ENCODE measurements at regions not wholly inside any gene's neighbourhood (a gene's known extent, or its start where the extent isn't known, plus 50 kb on each side); places are given as distances from the start of the nearest gene placed in this dataset.
A peak's percentile ranks its signal among the peaks of the same experiment; 100 is the strongest.

DNA sequence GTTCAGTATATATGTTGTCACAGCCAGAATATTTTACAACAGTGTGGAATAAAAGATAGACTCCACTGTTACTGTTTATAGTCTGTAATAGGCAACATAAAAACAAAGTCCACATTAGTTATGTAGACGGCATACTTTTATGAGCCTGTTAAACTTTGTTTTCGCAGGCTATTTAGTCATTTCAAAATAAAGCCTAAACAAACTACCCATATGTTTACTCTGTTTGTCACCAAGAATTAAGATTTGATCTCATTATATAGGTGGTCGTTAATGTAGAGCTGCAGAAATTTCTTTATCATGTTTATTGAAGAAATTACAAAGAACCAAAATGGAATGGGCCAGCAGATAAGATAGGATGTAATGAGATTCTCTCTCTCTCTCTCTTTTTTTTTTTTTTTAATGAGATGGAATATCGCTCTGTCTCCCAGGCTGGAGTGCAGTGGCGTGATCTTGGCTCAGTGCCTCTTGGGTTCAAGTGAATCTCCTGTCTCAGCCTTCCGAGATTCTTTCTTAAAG lies 943.8 kb upstream of the SOX9 start:
- no peak for FAIRE-seq
- Histone ChIP-seq H3K9ac (ENCODE audit: control insufficient read depth, extremely low read depth, insufficient read depth, low read length) (no peak overlapping the region), H3K36me3 (ENCODE audit: control insufficient read depth in 2 of 2, extremely low read depth in 1 of 2, insufficient read depth in 2 of 2, low read length in 2 of 2) (no peaks in the 10 kb centered on the region), H3K27me3 (ENCODE audit: control insufficient read depth, extremely low read depth, insufficient read depth, low read length) (no peaks in the 10 kb centered on the region), H3K4me1 (ENCODE audit: control insufficient read depth, extremely low read depth, insufficient read depth, low read length) (no peaks in the 10 kb centered on the region), H3K9me1 (ENCODE audit: control insufficient read depth, extremely low read depth, insufficient read depth, low read length) (no peaks in the 10 kb centered on the region), H4K20me1 (ENCODE audit: control insufficient read depth, extremely low read depth, insufficient read depth, low read length) (no peaks in the 10 kb centered on the region), H3K9me3 (ENCODE audit: control insufficient read depth, low read depth, low read length) (no peaks in the 10 kb centered on the region), H3K79me2 (ENCODE audit: control insufficient read depth, insufficient read depth, low read length) (no peaks in the 10 kb centered on the region), H3K4me2 (ENCODE audit: control insufficient read depth, extremely low read depth, insufficient read depth, low read depth, low read length) (no peak overlapping the region), H3K27ac (ENCODE audit: control insufficient read depth, insufficient read depth, low read length) (no peak overlapping the region), H3K4me3 (ENCODE audit: control insufficient read depth in 2 of 3, extremely low read depth in 1 of 3, insufficient read depth in 2 of 3, low read depth in 1 of 3, low read length in 3 of 3) (no peak overlapping the region), H2AFZ (ENCODE audit: control insufficient read depth, low read length) (no peak overlapping the region)
- no peak for TF ChIP-seq EZH2 (IDR thresholded peaks at IDR 0.05; ENCODE audit: low read length)
- TF ChIP-seq, protein P1, sequence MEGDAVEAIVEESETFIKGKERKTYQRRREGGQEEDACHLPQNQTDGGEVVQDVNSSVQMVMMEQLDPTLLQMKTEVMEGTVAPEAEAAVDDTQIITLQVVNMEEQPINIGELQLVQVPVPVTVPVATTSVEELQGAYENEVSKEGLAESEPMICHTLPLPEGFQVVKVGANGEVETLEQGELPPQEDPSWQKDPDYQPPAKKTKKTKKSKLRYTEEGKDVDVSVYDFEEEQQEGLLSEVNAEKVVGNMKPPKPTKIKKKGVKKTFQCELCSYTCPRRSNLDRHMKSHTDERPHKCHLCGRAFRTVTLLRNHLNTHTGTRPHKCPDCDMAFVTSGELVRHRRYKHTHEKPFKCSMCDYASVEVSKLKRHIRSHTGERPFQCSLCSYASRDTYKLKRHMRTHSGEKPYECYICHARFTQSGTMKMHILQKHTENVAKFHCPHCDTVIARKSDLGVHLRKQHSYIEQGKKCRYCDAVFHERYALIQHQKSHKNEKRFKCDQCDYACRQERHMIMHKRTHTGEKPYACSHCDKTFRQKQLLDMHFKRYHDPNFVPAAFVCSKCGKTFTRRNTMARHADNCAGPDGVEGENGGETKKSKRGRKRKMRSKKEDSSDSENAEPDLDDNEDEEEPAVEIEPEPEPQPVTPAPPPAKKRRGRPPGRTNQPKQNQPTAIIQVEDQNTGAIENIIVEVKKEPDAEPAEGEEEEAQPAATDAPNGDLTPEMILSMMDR (optimal IDR thresholded peaks at IDR 0.05 in 1 of 3, IDR thresholded peaks at IDR 0.05 in 1 of 3, conservative IDR thresholded peaks at IDR 0.05 in 1 of 3; ENCODE audit: extremely low read depth in 1 of 3, insufficient read depth in 2 of 3, low read length in 3 of 3), result no peak
- dilution Hi-C loops (cut with MboI; ENCODE audit: extremely low pct_ligation_motif_present, low sequenced_read_pairs), result no loop called here
- DNase-seq (ENCODE audit: low read depth, low spot score), result no peak

DNA sequence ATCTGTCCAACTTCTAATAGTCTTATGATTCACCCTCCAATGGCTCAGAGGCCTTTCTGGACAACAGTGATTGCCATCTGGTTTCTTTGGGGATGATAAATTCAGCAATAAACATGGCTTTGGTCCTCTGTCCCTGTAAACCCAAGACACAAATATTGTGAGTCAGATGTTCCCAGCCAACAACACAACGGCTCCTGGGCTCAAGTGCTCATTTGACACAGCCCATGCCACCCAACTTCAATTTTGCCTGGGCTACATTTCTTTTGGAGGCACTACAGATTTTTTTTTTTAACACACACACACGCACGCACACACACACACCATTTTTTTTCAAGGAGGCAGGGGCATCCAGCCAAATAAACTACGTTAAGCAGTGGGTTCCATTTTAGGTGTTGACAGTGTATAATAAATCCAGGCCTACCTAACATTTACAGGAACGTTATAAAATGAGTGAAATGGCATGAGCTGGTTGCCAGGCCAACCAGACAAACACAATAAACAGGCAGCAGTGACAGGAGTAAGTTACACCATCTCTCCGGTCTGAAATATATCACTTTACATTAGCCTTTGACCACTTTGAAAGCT lies 939.9 kb upstream of the SOX9 start:
- Histone ChIP-seq H3K36me3 (ENCODE audit: control insufficient read depth in 2 of 2, extremely low read depth in 1 of 2, insufficient read depth in 2 of 2, low read length in 2 of 2) (no peaks in the 10 kb centered on the region), H3K79me2 (ENCODE audit: control insufficient read depth, insufficient read depth, low read length) (no peaks in the 10 kb centered on the region), H3K4me2 (ENCODE audit: control insufficient read depth, extremely low read depth, insufficient read depth, low read depth, low read length) (no peak overlapping the region), H3K27me3 (ENCODE audit: control insufficient read depth, extremely low read depth, insufficient read depth, low read length) (no peaks in the 10 kb centered on the region), H4K20me1 (ENCODE audit: control insufficient read depth, extremely low read depth, insufficient read depth, low read length) (no peaks in the 10 kb centered on the region), H3K9ac (ENCODE audit: control insufficient read depth, extremely low read depth, insufficient read depth, low read length) (no peak overlapping the region), H3K27ac (ENCODE audit: control insufficient read depth, insufficient read depth, low read length) (no peak overlapping the region), H3K4me3 (ENCODE audit: control insufficient read depth in 2 of 3, extremely low read depth in 1 of 3, insufficient read depth in 2 of 3, low read depth in 1 of 3, low read length in 3 of 3) (no peak overlapping the region), H3K9me3 (ENCODE audit: control insufficient read depth, low read depth, low read length) (no peaks in the 10 kb centered on the region), H3K9me1 (ENCODE audit: control insufficient read depth, extremely low read depth, insufficient read depth, low read length) (no peaks in the 10 kb centered on the region), H3K4me1 (ENCODE audit: control insufficient read depth, extremely low read depth, insufficient read depth, low read length) (no peaks in the 10 kb centered on the region), H2AFZ (ENCODE audit: control insufficient read depth, low read length) (no peak overlapping the region)
- FAIRE-seq (peak; percentile 74), DNase-seq (ENCODE audit: low read depth, low spot score) (no peak)
- dilution Hi-C loops (cut with MboI; ENCODE audit: extremely low pct_ligation_motif_present, low sequenced_read_pairs), result no loop called here
- TF ChIP-seq, protein P1 (optimal IDR thresholded peaks at IDR 0.05 in 1 of 3, IDR thresholded peaks at IDR 0.05 in 1 of 3, conservative IDR thresholded peaks at IDR 0.05 in 1 of 3; ENCODE audit: extremely low read depth in 1 of 3, insufficient read depth in 2 of 3, low read length in 3 of 3), result no peak
- no peak for TF ChIP-seq EZH2 (IDR thresholded peaks at IDR 0.05; ENCODE audit: low read length)

Measured in keratinocyte (primary cell).